Stimulated activated CD8-positive, alpha-beta memory T cell treated with anti-CD3 and anti-CD28 coated beads, Interleukin-15, amount 100 ng/mL, for 24 hours (primary cell): ENCODE measurements at regions not wholly inside any gene's neighbourhood (a gene's known extent, or its start where the extent isn't known, plus 50 kb on each side); places are given as distances from the start of the nearest gene placed in this dataset.
"Not testable (repeated sequence)": the region's sequence is repeated elsewhere in the genome, so short reads cannot be mapped to it uniquely, and the experiment has no call there.

Source experiments
- DNase-seq: peaks from one replicate; pipeline ENCODE4 v3.0.0-alpha.2; 2020; ENCODE audit warnings: low read depth

- DNase-seq = no peak
Observed at GRCh38 chr5:123949807-123950340, 437.9 kb downstream of the CSNK1G3 start.

DNA sequence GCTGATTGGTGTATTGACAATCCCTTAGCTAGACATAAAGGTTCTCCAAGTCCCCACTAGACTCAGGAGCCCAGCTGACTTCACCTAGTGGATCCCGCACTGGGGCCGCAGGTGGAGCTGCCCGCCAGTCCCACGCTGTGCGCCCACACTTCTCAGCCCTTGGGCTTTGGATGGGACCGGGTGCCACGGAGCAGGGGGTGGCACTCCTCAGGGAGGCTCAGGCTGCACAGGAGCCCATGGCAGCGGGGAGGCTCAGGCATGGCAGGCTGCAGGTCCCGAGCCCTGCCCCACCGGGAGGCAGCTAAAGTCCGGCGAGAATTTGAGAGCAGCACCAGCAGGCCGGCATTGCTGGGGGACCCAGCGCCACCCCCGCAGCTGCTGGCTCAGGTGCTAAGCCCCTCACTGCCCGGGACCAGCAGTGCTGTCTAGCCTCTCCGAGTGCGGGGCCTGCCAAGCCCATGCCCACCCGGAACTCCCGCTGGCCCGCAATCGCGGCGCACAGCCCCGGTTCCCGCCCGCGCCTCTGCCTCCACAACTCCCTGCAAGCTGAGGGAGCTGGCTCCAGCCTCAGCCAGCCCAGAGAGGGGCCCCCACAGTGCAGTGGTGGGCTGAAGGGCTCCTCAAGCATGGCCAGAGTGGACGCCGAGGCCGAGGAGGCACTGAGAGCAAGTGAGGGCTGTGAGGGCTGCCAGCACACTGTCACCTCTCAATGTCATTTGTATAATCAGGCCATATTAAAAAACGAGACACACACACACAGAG is 437.2 kb downstream of the CSNK1G3 start:
- no peak for DNase-seq

DNA sequence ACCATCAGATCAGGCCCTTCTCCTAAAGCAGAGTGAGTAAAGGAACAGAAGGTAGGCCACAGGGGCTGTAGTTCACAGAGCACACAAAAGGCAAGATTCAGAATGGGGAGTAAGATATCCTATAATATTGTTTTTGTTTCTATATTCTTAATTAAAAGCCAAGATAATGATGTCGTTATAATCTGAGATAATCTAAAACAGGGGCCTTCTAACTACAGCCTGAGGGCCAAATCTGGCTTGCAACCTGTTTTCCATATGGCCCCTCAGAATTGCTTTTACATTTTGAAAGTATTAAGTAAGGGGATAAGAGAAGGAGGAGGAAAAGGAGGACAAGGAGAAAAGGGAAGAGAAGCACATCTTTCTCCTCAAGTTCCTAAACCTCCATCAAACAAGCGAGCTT is 435.8 kb downstream of the CSNK1G3 start:
- DNase-seq = no peak

- no peak for DNase-seq
Observed at GRCh38 chr5:123945548-123945947, 433.6 kb downstream of the CSNK1G3 start.

- no peak for DNase-seq
Observed at GRCh38 chr5:123943151-123943550, 431.2 kb downstream of the CSNK1G3 start.

- DNase-seq = no peak
Observed at GRCh38 chr5:123940416-123940815, 428.4 kb downstream of the CSNK1G3 start.

DNA sequence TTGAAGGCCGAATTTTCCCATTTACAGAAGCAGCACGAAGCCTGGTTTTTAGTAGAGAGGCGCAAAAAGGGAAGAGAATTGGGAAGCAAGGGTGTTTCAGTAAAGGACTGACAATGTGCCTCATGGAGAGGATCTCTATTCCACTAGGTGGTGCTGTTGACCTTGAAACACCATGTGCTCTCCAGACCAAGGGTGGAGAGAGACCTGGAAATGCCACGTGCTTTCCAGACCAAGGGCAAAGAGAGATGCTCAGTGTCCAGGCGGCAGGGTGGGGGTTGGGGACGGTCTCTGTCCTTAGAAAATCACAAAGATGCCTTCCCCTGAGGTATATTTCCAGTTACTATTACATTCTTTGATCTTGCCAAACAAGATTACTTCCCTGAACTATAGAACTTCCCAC is 425.3 kb downstream of the CSNK1G3 start:
- no peak for DNase-seq

- DNase-seq = no peak
Observed at GRCh38 chr5:123936548-123936947, 424.6 kb downstream of the CSNK1G3 start.

- DNase-seq = not testable (repeated sequence)
Observed at GRCh38 chr5:123933812-123934211, 421.8 kb downstream of the CSNK1G3 start.

GRCh38 chr5:123929055-123929474 is 417.1 kb downstream of the CSNK1G3 start:
- no peak for DNase-seq

- DNase-seq = no peak
Observed at GRCh38 chr5:123928401-123928800, 416.4 kb downstream of the CSNK1G3 start.

GRCh38 chr5:123921193-123921592 is 409.2 kb downstream of the CSNK1G3 start:
- no peak for DNase-seq

GRCh38 chr5:123916345-123917121 is 404.6 kb downstream of the CSNK1G3 start:
- DNase-seq = no peak

- no peak for DNase-seq
Observed at GRCh38 chr5:123914333-123914732, 402.4 kb downstream of the CSNK1G3 start.

DNA sequence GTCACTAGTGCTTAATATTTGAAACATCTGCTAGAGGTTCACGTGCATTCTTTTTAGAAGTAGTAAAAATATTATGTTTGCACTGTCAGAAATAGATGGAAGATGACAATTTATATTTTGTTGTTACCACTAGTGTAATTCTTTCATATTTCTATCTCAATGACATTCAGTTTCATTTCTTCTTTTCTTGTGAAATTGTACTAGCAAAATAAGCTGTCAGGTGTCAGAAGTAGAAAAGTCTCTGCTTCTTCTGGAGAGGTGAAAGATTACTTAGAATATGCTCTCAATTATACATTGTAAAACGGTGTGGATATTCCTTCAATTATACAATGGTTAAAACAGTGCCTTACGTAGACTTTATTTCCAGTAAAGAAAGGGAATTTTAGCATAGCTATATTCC is 395.4 kb downstream of the CSNK1G3 start:
- DNase-seq = no peak

GRCh38 chr5:123906698-123907295 is 394.8 kb downstream of the CSNK1G3 start:
- no peak for DNase-seq

DNA sequence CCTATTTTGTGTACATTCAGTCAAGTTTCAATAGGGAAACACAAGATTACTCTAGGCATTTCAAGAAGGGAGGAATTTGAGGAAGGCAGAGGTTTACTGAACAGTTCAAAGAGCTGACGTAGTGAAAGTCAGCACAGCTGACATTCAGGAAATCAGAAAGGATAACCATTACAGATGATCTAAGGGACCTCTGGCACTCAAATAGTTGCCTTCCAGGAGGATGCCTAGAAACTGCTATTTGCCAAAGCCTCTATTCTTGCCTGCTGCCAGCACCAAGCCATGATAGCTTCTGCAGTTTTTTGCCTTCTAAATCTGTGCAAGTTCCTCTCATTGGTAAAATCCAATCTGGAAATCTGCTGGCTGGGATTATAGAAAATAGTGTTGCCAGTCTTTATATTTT is 373.1 kb downstream of the CSNK1G3 start:
- DNase-seq = no peak

DNA sequence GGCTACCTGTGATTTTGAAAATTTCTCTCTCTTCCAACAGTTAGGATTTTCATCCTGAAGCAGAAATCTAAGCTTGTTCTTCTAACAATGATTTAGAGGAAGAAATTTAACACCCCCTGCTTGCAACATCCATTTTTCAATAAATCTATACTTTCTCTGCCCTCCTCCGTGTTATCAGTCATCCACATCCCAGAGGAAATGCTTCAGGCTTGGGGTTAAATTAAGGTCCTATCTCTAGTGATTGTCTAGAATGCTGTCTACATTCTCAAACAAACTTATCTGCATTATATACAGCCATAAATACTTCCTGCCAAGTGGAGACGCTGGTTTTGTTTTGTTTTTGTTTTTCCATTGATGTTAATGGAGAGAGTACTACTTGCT is 371.0 kb downstream of the CSNK1G3 start:
- no peak for DNase-seq

GRCh38 chr5:123882319-123882964 is 370.5 kb downstream of the CSNK1G3 start:
- DNase-seq = no peak

DNA sequence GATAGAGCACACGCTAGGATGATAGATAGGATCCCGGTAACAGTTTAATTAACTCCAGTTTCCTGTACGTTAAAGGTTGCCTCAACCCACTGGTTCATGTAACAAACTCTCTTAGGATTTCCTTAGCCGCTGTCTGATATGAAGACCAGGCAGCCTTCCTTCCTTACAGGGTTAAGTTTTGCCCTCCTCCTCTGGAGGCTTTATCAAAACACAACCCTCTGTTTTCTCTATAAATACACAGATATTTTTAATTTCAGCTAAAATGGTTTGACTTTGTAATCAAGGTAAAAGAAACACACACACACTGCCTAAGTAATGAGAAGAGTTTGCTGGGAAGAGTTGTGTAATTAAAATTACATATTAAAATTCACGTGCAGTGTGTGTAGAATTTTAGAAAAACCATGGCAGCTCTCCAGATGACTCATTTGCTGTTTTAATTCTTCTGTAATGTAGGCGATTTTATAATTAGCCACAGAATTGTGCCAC is 369.8 kb downstream of the CSNK1G3 start:
- DNase-seq = no peak

- no peak for DNase-seq
Observed at GRCh38 chr5:123880875-123881274, 368.9 kb downstream of the CSNK1G3 start.

- no peak for DNase-seq
Observed at GRCh38 chr5:123879071-123879470, 367.1 kb downstream of the CSNK1G3 start.
